Naive thymus-derived CD4-positive, alpha-beta T cell (primary cell): ENCODE measurements at regions not wholly inside any gene's neighbourhood (a gene's known extent, or its start where the extent isn't known, plus 50 kb on each side); places are given as distances from the start of the nearest gene placed in this dataset.

Experiments used
- ATAC-seq: fragments of 150-1000 bp; cut with Tn5 transposase; 2 replicates; pipeline ENCODE4 v1.10.0; 2021; ENCODE audit warnings: mild to moderate bottlenecking, moderate library complexity
- CTCF ChIA-PET: fragments of 350-600 bp; sonication (Branson Sonifier 250); formaldehyde crosslinking; loops from one replicate; lab custom pipeline; 2021; ENCODE audit warnings: antibody characterized with exemption; lab: Charles Lee
- POLR2A ChIA-PET: fragments of 350-600 bp; sonication (Branson Sonifier 250); formaldehyde crosslinking; loops from one replicate; lab custom pipeline; 2021; ENCODE audit warnings: antibody characterized with exemption, inconsistent platforms; lab: Charles Lee
- DNase-seq, 9 donors: peaks; one replicate each; pipeline versions ENCODE4 v3.0.0 to v3.0.0-alpha.2; 2020 to 2022; ENCODE audit warnings: mixed read lengths in 1 of 9
- H3K27ac ChIP-seq: one replicate; pipeline ENCODE4 v1.7.0; 2013; ENCODE audit warnings: mild to moderate bottlenecking, low read depth, low read length, moderate library complexity
- H3K27me3 ChIP-seq, 2 donors: one replicate each; pipeline ENCODE4 v1.7.0; 2013; ENCODE audit warnings: low read length in 2 of 2, mild to moderate bottlenecking in 2 of 2, moderate library complexity in 2 of 2; ENCODE audit not compliant: control insufficient read depth in 2 of 2, insufficient read depth in 2 of 2
- H3K36me3 ChIP-seq, 3 experiments: 1 replicate in 2 of 3; 2 replicates in 1 of 3; pipeline ENCODE4 v1.7.0; 2013; ENCODE audit warnings: low read length in 3 of 3, mild to moderate bottlenecking in 3 of 3, moderate library complexity in 1 of 3; ENCODE audit not compliant: insufficient read depth in 3 of 3, control insufficient read depth in 2 of 3
- H3K4me1 ChIP-seq, 2 donors: one replicate each; pipeline ENCODE4 v1.7.0; 2013; ENCODE audit warnings: low read length in 2 of 2, mild to moderate bottlenecking in 2 of 2, moderate library complexity in 1 of 2; ENCODE audit not compliant: control insufficient read depth in 2 of 2, insufficient read depth in 2 of 2
- H3K4me3 ChIP-seq: 2 replicates; pipeline ENCODE4 v1.7.0; 2013; ENCODE audit warnings: mild to moderate bottlenecking, low read length
- H3K9me3 ChIP-seq, 3 experiments: 1 replicate in 2 of 3; 2 replicates in 1 of 3; pipeline ENCODE4 v1.7.0; 2013; ENCODE audit warnings: low read length in 3 of 3; ENCODE audit not compliant: control insufficient read depth in 2 of 3
- H3K27ac Mint-ChIP-seq, 9 donors: one replicate each; pipeline ENCODE4 v1.8.0; 2020 to 2022; ENCODE audit warnings: mixed read lengths in 9 of 9, mild to moderate bottlenecking in 8 of 9, moderate library complexity in 5 of 9, inconsistent platforms in 2 of 9
- H3K27me3 Mint-ChIP-seq, 5 donors: one replicate each; pipeline ENCODE4 v1.8.0; 2021 to 2022; ENCODE audit warnings: mixed read lengths in 5 of 5, mild to moderate bottlenecking in 1 of 5
- H3K36me3 Mint-ChIP-seq, 5 donors: one replicate each; pipeline ENCODE4 v1.8.0; 2020 to 2022; ENCODE audit warnings: mixed read lengths in 5 of 5, mild to moderate bottlenecking in 3 of 5, inconsistent platforms in 1 of 5
- H3K4me1 Mint-ChIP-seq, 7 donors: one replicate each; pipeline ENCODE4 v1.8.0; 2020 to 2022; ENCODE audit warnings: mixed read lengths in 7 of 7, mild to moderate bottlenecking in 3 of 7, inconsistent platforms in 1 of 7
- H3K4me3 Mint-ChIP-seq, 10 donors: one replicate each; pipeline ENCODE4 v1.8.0; 2020 to 2022; ENCODE audit warnings: mild to moderate bottlenecking in 10 of 10, mixed read lengths in 10 of 10, moderate library complexity in 6 of 10, inconsistent platforms in 2 of 10
- H3K9me3 Mint-ChIP-seq, 11 donors: one replicate each; pipeline ENCODE4 v1.8.0; 2020 to 2022; ENCODE audit warnings: mixed read lengths in 11 of 11, mild to moderate bottlenecking in 4 of 11, inconsistent platforms in 1 of 11, moderate library complexity in 1 of 11
- intact Hi-C, 2 donors: fragments of 100-400 bp; cut with micrococcal nuclease; formaldehyde crosslinking; loops; one replicate each; pipeline ENCODE4 v1.15.1; 2023

GRCh38 chr4:10960389-10960788 lies 275.8 kb upstream of the CLNK start:
- Histone ChIP-seq H3K27ac (no peak overlapping the region), H3K9me3 (no peaks in the 10 kb centered on the region), H3K4me3 (no peak overlapping the region), H3K36me3 (no peaks in the 10 kb centered on the region), H3K27me3 (no peaks in the 10 kb centered on the region), H3K4me1 (no peaks in the 10 kb centered on the region)
- peaks cover 0 to 2% (median 0%) of the 10 kb centered on the region in 5 donors for H3K36me3 Mint-ChIP-seq
- intact Hi-C loops = no loop called here
- H3K27ac Mint-ChIP-seq = no peak overlapping the region
- H3K9me3 Mint-ChIP-seq = peaks cover 0 to 10% (median 1%) of the 10 kb centered on the region in 11 donors
- ChIA-PET POLR2A (no interaction called here), CTCF (no interaction called here)
- no peak for DNase-seq
- no peak overlapping the region for H3K4me3 Mint-ChIP-seq
- H3K4me1 Mint-ChIP-seq = peaks cover 0 to 6% (median 5%) of the 10 kb centered on the region in 7 donors
- H3K27me3 Mint-ChIP-seq = peaks cover 0 to 31% (median 6%) of the 10 kb centered on the region in 5 donors
- no peak for ATAC-seq

- Mint-ChIP-seq H3K27ac (no peak overlapping the region), H3K9me3 (peaks cover 0 to 10% (median 0%) of the 10 kb centered on the region in 11 donors), H3K27me3 (peaks cover 0 to 31% (median 6%) of the 10 kb centered on the region in 5 donors), H3K4me1 (peaks cover 0 to 13% (median 10%) of the 10 kb centered on the region in 7 donors), H3K36me3 (peaks cover 0 to 2% (median 0%) of the 10 kb centered on the region in 5 donors), H3K4me3 (no peak overlapping the region)
- H3K4me1 ChIP-seq = no peaks in the 10 kb centered on the region
- ATAC-seq (no peak), DNase-seq (no peak)
- POLR2A ChIA-PET = no interaction called here
- no peaks in the 10 kb centered on the region for H3K27me3 ChIP-seq
- no peaks in the 10 kb centered on the region for H3K9me3 ChIP-seq
- intact Hi-C loops = no loop called here
- CTCF ChIA-PET = no interaction called here
- H3K27ac ChIP-seq = no peak overlapping the region
- no peaks in the 10 kb centered on the region for H3K36me3 ChIP-seq
- H3K4me3 ChIP-seq = no peak overlapping the region
Measured at GRCh38 chr4:10959586-10959985, 275.0 kb upstream of the CLNK start.

GRCh38 chr4:10958226-10958856 lies 273.8 kb upstream of the CLNK start:
- DNase-seq = no peak
- ChIA-PET POLR2A (no interaction called here), CTCF (no interaction called here)
- Histone ChIP-seq H3K4me3 (no peak overlapping the region), H3K36me3 (no peaks in the 10 kb centered on the region), H3K9me3 (no peaks in the 10 kb centered on the region), H3K27me3 (no peaks in the 10 kb centered on the region), H3K27ac (no peak overlapping the region), H3K4me1 (no peaks in the 10 kb centered on the region)
- Mint-ChIP-seq H3K27ac (no peak overlapping the region), H3K9me3 (peaks cover 0 to 1% (median 0%) of the 10 kb centered on the region in 11 donors), H3K36me3 (no peaks in the 10 kb centered on the region), H3K4me1 (peaks cover 0 to 17% (median 11%) of the 10 kb centered on the region in 7 donors), H3K4me3 (no peak overlapping the region), H3K27me3 (peaks cover 0 to 31% (median 5%) of the 10 kb centered on the region in 5 donors)
- ATAC-seq = no peak
- intact Hi-C loops = no loop called here

GRCh38 chr4:10951306-10951705 lies 266.7 kb upstream of the CLNK start:
- ATAC-seq (no peak), DNase-seq (no peak)
- no peak overlapping the region for H3K4me3 ChIP-seq
- Mint-ChIP-seq H3K9me3 (peaks cover 0 to 2% (median 0%) of the 10 kb centered on the region in 11 donors), H3K27ac (no peak overlapping the region), H3K36me3 (no peaks in the 10 kb centered on the region), H3K27me3 (peaks cover 0 to 8% (median 0%) of the 10 kb centered on the region in 5 donors), H3K4me3 (no peak overlapping the region), H3K4me1 (peaks cover 0 to 19% (median 11%) of the 10 kb centered on the region in 7 donors)
- H3K9me3 ChIP-seq = no peaks in the 10 kb centered on the region
- ChIA-PET CTCF (no interaction called here), POLR2A (no interaction called here)
- H3K36me3 ChIP-seq = no peaks in the 10 kb centered on the region
- no peaks in the 10 kb centered on the region for H3K27me3 ChIP-seq
- no peaks in the 10 kb centered on the region for H3K4me1 ChIP-seq
- intact Hi-C loops = loop anchor here in 1 of 2 donors (5.0 kb wide), 1 partner anchor 229 kb away; no protein-coding TSS in a partner anchor
- H3K27ac ChIP-seq = no peak overlapping the region

GRCh38 chr4:10949039-10949733 lies 264.6 kb upstream of the CLNK start:
- no peaks in the 10 kb centered on the region for H3K27me3 ChIP-seq
- Mint-ChIP-seq H3K27ac (no peak overlapping the region), H3K27me3 (peaks cover 0 to 8% (median 0%) of the 10 kb centered on the region in 5 donors), H3K36me3 (no peaks in the 10 kb centered on the region), H3K4me3 (no peak overlapping the region), H3K9me3 (peaks cover 0 to 2% (median 0%) of the 10 kb centered on the region in 11 donors), H3K4me1 (peaks cover 0 to 5% (median 0%) of the 10 kb centered on the region in 7 donors)
- intact Hi-C loops = no loop called here
- H3K4me3 ChIP-seq = no peak overlapping the region
- ATAC-seq (peak; percentile 40), DNase-seq (no peak)
- no peaks in the 10 kb centered on the region for H3K9me3 ChIP-seq
- POLR2A ChIA-PET = no interaction called here
- no peaks in the 10 kb centered on the region for H3K4me1 ChIP-seq
- no peak overlapping the region for H3K27ac ChIP-seq
- H3K36me3 ChIP-seq = no peaks in the 10 kb centered on the region
- CTCF ChIA-PET = no interaction called here

- Histone ChIP-seq H3K27me3 (no peaks in the 10 kb centered on the region), H3K27ac (no peak overlapping the region), H3K36me3 (no peaks in the 10 kb centered on the region), H3K4me3 (no peak overlapping the region), H3K9me3 (no peaks in the 10 kb centered on the region), H3K4me1 (no peaks in the 10 kb centered on the region)
- POLR2A ChIA-PET = no interaction called here
- ATAC-seq (no peak), DNase-seq (no peak)
- intact Hi-C loops = no loop called here
- H3K9me3 Mint-ChIP-seq = peaks cover 0 to 3% (median 0%) of the 10 kb centered on the region in 11 donors
- no peak overlapping the region for H3K27ac Mint-ChIP-seq
- H3K27me3 Mint-ChIP-seq = peaks cover 0 to 5% (median 0%) of the 10 kb centered on the region in 5 donors
- CTCF ChIA-PET = no interaction called here
- no peaks in the 10 kb centered on the region for H3K36me3 Mint-ChIP-seq
- H3K4me1 Mint-ChIP-seq = peaks cover 0 to 3% (median 0%) of the 10 kb centered on the region in 7 donors
- H3K4me3 Mint-ChIP-seq = no peak overlapping the region
Measured at GRCh38 chr4:10947898-10948297, 263.3 kb upstream of the CLNK start.
